A549 (cell line): ENCODE measurements at regions not wholly inside any gene's neighbourhood (a gene's known extent, or its start where the extent isn't known, plus 50 kb on each side); places are given as distances from the start of the nearest gene placed in this dataset.

Experiments
- HOXA7 ChIP-seq: fragments of 250-450 bp; sonication (Bioruptor Pico); IDR thresholded peaks from 2 replicates; pipeline ENCODE4 v1.5.0; 2020; ENCODE audit warnings: mild to moderate bottlenecking, moderate library complexity
- JUN ChIP-seq, 2 experiments: fragments of >200 bp; sonication (Bioruptor Twin); formaldehyde crosslinking; IDR thresholded peaks; 2 replicates in 1 of 2; 3 replicates in 1 of 2; pipeline ENCODE4 v1.6.1; 2016 to 2017
- POLR2A ChIP-seq: IDR thresholded peaks from 2 replicates; pipeline ENCODE4 v1.6.1; 2012; ENCODE audit warnings: mild to moderate bottlenecking, low read length
- RAD21 ChIP-seq, 2 experiments: fragments of >200 bp in 1 of 2; sonication (Bioruptor Twin) in 1 of 2; formaldehyde crosslinking in 1 of 2; IDR thresholded peaks in 1 of 2; conservative IDR thresholded peaks in 1 of 2; 2 replicates in 1 of 2; 3 replicates in 1 of 2; pipeline ENCODE4 v1.6.1; 2012 to 2018; ENCODE audit warnings: inconsistent platforms in 1 of 2
- SMC3 ChIP-seq: fragments of >200 bp; sonication (Bioruptor Twin); formaldehyde crosslinking; IDR thresholded peaks from 3 replicates; pipeline ENCODE4 v1.6.1; 2018; ENCODE audit warnings: inconsistent platforms
- TF ChIP-seq, protein P1 (sequence below): fragments of >200 bp; sonication (Bioruptor Twin); formaldehyde crosslinking; IDR thresholded peaks from 3 replicates; pipeline ENCODE4 v1.5.1; 2016
- TF ChIP-seq, protein P2 (sequence below): fragments of >200 bp; sonication (Bioruptor Twin); formaldehyde crosslinking; IDR thresholded peaks from 2 replicates; pipeline ENCODE4 v1.6.1; 2016
- TF ChIP-seq, protein P3 (sequence below): fragments of 250-450 bp; sonication (Bioruptor Pico); IDR thresholded peaks from 2 replicates; pipeline ENCODE4 v1.5.0; 2021; ENCODE audit warnings: mild to moderate bottlenecking, moderate library complexity, borderline replicate concordance
- TF ChIP-seq, protein P4 (sequence below): fragments of 450-650 bp; IDR thresholded peaks from 2 replicates; pipeline ENCODE4 v1.6.1; 2014; ENCODE audit warnings: antibody characterized with exemption
- TF ChIP-seq, protein P5 (sequence below): IDR thresholded peaks from 2 replicates; pipeline ENCODE4 v1.6.1; 2012

DNA sequence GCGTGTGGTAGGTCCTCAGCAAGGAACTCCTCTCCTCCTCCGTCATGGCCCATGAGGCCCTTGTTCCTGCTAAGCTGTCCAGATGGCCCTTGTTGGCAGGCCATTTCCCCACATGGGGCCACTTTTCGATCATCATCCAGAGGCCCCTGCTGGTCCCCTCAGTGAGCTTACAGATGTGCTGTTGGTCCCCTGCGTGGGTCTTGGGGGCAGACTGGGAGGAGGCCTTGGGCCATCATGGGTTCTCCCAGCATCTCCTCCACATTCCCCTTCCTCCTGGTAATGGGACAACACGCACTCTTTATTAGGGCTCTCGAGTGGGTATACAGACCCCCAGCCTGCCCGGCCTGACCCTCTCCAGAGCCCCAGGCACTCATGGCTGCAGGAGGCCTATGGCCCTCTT, 114.7 kb downstream of the BEGAIN start:
- TF ChIP-seq, protein P1, sequence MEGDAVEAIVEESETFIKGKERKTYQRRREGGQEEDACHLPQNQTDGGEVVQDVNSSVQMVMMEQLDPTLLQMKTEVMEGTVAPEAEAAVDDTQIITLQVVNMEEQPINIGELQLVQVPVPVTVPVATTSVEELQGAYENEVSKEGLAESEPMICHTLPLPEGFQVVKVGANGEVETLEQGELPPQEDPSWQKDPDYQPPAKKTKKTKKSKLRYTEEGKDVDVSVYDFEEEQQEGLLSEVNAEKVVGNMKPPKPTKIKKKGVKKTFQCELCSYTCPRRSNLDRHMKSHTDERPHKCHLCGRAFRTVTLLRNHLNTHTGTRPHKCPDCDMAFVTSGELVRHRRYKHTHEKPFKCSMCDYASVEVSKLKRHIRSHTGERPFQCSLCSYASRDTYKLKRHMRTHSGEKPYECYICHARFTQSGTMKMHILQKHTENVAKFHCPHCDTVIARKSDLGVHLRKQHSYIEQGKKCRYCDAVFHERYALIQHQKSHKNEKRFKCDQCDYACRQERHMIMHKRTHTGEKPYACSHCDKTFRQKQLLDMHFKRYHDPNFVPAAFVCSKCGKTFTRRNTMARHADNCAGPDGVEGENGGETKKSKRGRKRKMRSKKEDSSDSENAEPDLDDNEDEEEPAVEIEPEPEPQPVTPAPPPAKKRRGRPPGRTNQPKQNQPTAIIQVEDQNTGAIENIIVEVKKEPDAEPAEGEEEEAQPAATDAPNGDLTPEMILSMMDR, result no peak
- TF ChIP-seq HOXA7 (CRISPR knock-in tag) (no peak), SMC3 (no peak), POLR2A (no peak), RAD21 (conservative IDR thresholded peaks at IDR 0.05 in 1 of 2, IDR thresholded peaks at IDR 0.05 in 1 of 2) (no peak), JUN (IDR thresholded peaks at IDR 0.05) (no peak)
- TF ChIP-seq, protein P2, sequence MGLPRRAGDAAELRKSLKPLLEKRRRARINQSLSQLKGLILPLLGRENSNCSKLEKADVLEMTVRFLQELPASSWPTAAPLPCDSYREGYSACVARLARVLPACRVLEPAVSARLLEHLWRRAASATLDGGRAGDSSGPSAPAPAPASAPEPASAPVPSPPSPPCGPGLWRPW, result no peak
- TF ChIP-seq, protein P3, sequence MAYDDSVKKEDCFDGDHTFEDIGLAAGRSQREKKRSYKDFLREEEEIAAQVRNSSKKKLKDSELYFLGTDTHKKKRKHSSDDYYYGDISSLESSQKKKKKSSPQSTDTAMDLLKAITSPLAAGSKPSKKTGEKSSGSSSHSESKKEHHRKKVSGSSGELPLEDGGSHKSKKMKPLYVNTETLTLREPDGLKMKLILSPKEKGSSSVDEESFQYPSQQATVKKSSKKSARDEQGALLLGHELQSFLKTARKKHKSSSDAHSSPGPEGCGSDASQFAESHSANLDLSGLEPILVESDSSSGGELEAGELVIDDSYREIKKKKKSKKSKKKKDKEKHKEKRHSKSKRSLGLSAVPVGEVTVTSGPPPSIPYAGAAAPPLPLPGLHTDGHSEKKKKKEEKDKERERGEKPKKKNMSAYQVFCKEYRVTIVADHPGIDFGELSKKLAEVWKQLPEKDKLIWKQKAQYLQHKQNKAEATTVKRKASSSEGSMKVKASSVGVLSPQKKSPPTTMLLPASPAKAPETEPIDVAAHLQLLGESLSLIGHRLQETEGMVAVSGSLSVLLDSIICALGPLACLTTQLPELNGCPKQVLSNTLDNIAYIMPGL (CRISPR knock-in tag), result no peak
- TF ChIP-seq, protein P4, sequence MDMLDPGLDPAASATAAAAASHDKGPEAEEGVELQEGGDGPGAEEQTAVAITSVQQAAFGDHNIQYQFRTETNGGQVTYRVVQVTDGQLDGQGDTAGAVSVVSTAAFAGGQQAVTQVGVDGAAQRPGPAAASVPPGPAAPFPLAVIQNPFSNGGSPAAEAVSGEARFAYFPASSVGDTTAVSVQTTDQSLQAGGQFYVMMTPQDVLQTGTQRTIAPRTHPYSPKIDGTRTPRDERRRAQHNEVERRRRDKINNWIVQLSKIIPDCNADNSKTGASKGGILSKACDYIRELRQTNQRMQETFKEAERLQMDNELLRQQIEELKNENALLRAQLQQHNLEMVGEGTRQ, result no peak
- TF ChIP-seq, protein P5, sequence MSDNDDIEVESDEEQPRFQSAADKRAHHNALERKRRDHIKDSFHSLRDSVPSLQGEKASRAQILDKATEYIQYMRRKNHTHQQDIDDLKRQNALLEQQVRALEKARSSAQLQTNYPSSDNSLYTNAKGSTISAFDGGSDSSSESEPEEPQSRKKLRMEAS, result no peak
